ENCODE measurements at regions not wholly inside any gene's neighbourhood (a gene's known extent, or its start where the extent isn't known, plus 50 kb on each side); places are given as distances from the start of the nearest gene placed in this dataset.

DNA sequence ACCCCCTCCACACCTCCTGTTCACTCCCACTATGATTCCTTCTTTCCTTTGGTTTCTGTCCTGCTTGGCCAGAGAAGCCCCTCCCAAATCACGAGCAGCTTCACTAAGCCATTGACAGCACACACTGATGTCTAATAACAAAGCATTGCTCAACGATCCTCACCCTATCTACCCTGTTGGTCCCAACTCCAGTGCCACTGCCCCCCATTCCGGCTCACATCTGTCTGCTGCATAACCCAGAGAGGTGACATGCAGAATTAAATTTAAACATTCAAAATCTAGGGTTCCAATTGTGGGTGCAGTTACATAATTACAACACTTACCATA, 236.9 kb downstream of the TTLL7 start:
- Histone ChIP-seq H3K36me3 (no peaks in the 10 kb centered on the region), H3K27me3 (no peaks in the 10 kb centered on the region), H3K27ac (no peak overlapping the region), H3K4me3 (no peak overlapping the region), H3K4me1 (peaks cover 0 to 23% (median 0%) of the 10 kb centered on the region in 4 donors), H3K9me3 (no peaks in the 10 kb centered on the region)
- TF ChIP-seq POLR2A (IDR thresholded peaks at IDR 0.05): no peak
- TF ChIP-seq, protein P1, sequence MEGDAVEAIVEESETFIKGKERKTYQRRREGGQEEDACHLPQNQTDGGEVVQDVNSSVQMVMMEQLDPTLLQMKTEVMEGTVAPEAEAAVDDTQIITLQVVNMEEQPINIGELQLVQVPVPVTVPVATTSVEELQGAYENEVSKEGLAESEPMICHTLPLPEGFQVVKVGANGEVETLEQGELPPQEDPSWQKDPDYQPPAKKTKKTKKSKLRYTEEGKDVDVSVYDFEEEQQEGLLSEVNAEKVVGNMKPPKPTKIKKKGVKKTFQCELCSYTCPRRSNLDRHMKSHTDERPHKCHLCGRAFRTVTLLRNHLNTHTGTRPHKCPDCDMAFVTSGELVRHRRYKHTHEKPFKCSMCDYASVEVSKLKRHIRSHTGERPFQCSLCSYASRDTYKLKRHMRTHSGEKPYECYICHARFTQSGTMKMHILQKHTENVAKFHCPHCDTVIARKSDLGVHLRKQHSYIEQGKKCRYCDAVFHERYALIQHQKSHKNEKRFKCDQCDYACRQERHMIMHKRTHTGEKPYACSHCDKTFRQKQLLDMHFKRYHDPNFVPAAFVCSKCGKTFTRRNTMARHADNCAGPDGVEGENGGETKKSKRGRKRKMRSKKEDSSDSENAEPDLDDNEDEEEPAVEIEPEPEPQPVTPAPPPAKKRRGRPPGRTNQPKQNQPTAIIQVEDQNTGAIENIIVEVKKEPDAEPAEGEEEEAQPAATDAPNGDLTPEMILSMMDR (IDR thresholded peaks at IDR 0.05): no peak
- no peak for TF ChIP-seq POLR2AphosphoS5 (IDR thresholded peaks at IDR 0.05)
- no peak for TF ChIP-seq EP300 (IDR thresholded peaks at IDR 0.05)
- no peak for DNase-seq
- intact Hi-C loops (cut with DNase I; ENCODE audit: low total_unique reads): no loop called here
- 54 to 71% (median 64%) methylated on average over 3 of the region's 3 CpGs for WGBS, 5 donors

DNA sequence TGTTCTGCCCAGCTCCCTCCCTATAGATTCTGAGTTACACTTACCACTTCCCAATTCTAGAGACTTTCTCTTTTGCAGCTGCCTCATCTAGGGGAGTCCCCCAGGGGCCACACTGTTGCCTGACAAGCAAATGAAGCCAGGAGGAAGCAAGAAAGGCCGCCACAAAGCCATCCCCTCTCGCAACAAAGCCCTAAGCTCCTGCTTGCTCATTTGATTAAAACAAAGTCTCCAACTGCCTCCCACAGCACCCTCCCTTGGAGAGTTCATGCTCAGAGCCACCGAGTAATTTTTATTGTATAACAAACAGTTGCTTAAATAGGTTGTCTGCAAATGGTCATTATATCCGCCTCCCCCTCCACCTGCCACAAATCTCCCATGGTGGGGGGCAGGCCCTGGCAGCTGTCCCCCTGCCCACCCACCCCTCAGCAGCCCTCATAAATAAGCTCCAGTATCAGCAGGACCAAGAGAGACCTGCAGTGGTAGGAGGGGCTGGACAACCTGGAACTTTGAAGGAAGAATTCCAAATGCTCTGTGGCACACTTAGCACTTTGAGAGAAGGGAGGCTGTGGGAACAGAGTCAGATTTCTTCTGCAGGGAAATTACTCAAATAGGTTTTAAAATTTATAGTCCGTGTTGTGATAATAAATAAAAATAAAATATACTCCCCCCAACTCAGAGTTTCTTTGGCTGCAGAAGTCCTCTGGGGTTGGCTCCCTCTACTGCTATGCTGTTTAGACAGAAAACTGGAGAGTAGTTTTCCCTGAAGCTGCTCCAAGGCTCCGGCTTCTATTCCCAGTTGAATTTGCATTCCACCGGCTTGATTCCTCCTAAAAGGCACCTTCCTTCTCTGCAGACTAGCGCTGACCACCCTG, 237.5 kb downstream of the TTLL7 start:
- DNase-seq: peak in 1 of 2 donors; percentile 53
- Histone ChIP-seq H3K27ac (no peak overlapping the region), H3K4me1 (peaks cover 0 to 23% (median 0%) of the 10 kb centered on the region in 4 donors), H3K4me3 (no peak overlapping the region), H3K9me3 (no peaks in the 10 kb centered on the region), H3K36me3 (no peaks in the 10 kb centered on the region), H3K27me3 (no peaks in the 10 kb centered on the region)
- 50 to 66% (median 58%) methylated on average over 8 of the region's 8 CpGs for WGBS, 5 donors
- intact Hi-C loops (cut with DNase I; ENCODE audit: low total_unique reads): no loop called here
- TF ChIP-seq, protein P1 (IDR thresholded peaks at IDR 0.05): no peak
- no peak for TF ChIP-seq EP300 (IDR thresholded peaks at IDR 0.05)
- TF ChIP-seq POLR2AphosphoS5 (IDR thresholded peaks at IDR 0.05): no peak
- TF ChIP-seq POLR2A (IDR thresholded peaks at IDR 0.05): no peak

DNA sequence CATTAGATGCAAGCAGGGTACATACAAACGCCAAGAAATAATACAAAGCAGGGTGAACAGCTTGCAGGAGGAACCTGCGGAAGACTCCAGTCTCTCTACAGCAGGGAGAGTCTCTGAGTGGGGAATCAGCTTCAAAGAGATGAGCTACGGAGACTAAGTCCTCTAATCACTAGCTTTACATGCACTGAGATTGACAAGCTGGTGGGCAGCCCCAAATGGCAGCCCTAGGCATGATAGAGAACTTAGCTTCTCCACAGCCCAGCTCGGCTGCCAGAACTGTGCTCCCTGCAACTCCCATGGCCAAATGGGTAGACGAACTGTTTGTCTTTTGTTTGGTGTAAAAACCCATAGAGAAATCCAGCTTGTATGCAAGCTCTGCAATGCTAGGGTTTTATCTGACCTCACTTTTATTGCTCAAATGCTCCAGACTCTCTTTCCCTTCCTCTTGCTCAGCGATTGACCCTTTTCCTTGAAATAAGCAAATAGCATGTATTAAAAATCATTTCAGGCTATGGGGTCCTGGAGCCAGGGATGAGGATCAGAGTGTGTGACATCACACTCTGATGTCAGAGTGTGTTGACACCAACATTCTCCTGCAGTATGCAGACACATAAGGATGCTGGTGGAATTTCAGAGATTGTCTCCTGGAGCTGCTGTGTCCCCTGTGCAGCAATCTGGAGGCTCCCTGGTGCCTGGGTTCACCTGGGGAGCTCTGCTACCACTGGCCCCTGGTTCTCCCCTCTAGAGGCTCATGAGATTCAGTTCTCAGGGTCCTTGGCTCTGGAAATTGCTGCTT, 238.5 kb downstream of the TTLL7 start:
- TF ChIP-seq EP300 (IDR thresholded peaks at IDR 0.05) (no peak), POLR2AphosphoS5 (IDR thresholded peaks at IDR 0.05) (no peak), POLR2A (IDR thresholded peaks at IDR 0.05) (no peak)
- TF ChIP-seq, protein P1 (IDR thresholded peaks at IDR 0.05): no peak
- intact Hi-C loops (cut with DNase I; ENCODE audit: low total_unique reads): no loop called here
- peaks cover 0 to 20% (median 0%) of the 10 kb centered on the region in 4 donors for H3K4me1 ChIP-seq
- H3K9me3 ChIP-seq: no peaks in the 10 kb centered on the region
- DNase-seq: no peak
- no peaks in the 10 kb centered on the region for H3K36me3 ChIP-seq
- H3K27me3 ChIP-seq: no peaks in the 10 kb centered on the region
- no peak overlapping the region for H3K27ac ChIP-seq
- WGBS, 5 donors: 80 to 91% (median 81%) methylated on average over 6 of the region's 6 CpGs
- H3K4me3 ChIP-seq: no peak overlapping the region

DNA sequence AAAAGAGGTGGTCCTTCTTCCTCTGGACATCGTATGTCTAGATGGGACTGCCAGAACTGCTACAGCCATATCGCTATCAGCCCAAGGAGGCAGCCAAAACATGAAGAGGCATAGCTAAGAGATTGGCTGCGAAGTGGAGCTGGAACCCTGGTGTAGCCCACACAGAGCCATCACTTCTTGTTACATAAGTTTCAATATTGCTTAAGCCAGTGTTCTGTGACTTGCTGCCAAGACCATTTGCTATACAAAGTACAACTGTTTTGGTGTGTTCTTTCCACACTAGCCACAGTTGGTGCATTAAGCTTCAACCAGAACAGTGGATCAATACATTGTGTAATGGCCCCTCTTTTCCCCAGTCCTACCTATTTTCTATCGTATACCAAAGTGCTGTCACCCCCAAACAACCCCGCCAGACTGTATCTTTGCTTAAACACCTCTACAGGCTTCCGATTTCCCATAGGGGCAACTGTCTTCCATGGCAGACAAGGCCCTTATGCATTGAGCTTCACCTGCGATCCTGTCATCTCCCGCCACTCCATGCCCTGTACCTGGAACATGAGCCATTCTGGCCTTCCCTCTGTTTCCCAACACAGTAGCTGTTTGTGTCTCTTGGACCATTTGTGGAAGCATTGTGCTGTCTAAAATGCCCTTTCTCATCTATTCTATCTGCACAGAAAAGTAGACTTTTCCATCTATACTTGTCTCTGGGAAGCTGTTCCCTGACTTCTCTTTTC, 241.8 kb downstream of the TTLL7 start:
- TF ChIP-seq POLR2AphosphoS5 (IDR thresholded peaks at IDR 0.05) (no peak), POLR2A (IDR thresholded peaks at IDR 0.05) (no peak), EP300 (IDR thresholded peaks at IDR 0.05) (no peak)
- TF ChIP-seq, protein P1 (IDR thresholded peaks at IDR 0.05): no peak
- intact Hi-C loops (cut with DNase I; ENCODE audit: low total_unique reads): no loop called here
- Histone ChIP-seq H3K27ac (no peak overlapping the region), H3K27me3 (no peaks in the 10 kb centered on the region), H3K4me3 (no peak overlapping the region), H3K36me3 (no peaks in the 10 kb centered on the region), H3K9me3 (no peaks in the 10 kb centered on the region), H3K4me1 (no peaks in the 10 kb centered on the region)
- WGBS, 5 donors: 89 to 94% (median 93%) methylated on average over 8 of the region's 8 CpGs
- DNase-seq: no peak

Data from stomach (tissue), 8 donors.